Peyer's patch (tissue), 4 donors: ENCODE measurements at regions not wholly inside any gene's neighbourhood (a gene's known extent, or its start where the extent isn't known, plus 50 kb on each side); places are given as distances from the start of the nearest gene placed in this dataset.
"Not testable (repeated sequence)": the region's sequence is repeated elsewhere in the genome, so short reads cannot be mapped to it uniquely, and the experiment has no call there.

Experiments used
- DNase-seq, 3 donors: peaks; one replicate each; pipeline ENCODE4 v3.0.0-alpha.2; 2017 to 2019
- H3K27ac ChIP-seq, 4 donors: fragments of 200-600 bp; sonication (generic); one replicate each; pipeline ENCODE4 v1.5.1; 2016 to 2019
- H3K27me3 ChIP-seq, 2 donors: fragments of 200-600 bp; sonication (generic); one replicate each; pipeline ENCODE4 v1.5.1; 2019
- H3K36me3 ChIP-seq, 3 donors: fragments of 200-600 bp; sonication (generic); one replicate each; pipeline ENCODE4 v1.5.1; 2016 to 2019
- H3K4me1 ChIP-seq, 4 donors: fragments of 200-600 bp; sonication (generic); one replicate each; pipeline ENCODE4 v1.5.1; 2016 to 2019
- H3K4me3 ChIP-seq, 4 donors: fragments of 200-600 bp; sonication (generic); 1 replicate in 3 of 4; 2 replicates in 1 of 4; pipeline ENCODE4 v1.5.1; 2016 to 2019; ENCODE audit warnings: mild to moderate bottlenecking in 1 of 4
- H3K9me3 ChIP-seq, 4 donors: fragments of 200-600 bp; sonication (generic); one replicate each; pipeline ENCODE4 v1.5.1; 2016 to 2019; ENCODE audit warnings: mild to moderate bottlenecking in 1 of 4
- CTCF ChIP-seq, 6 experiments: fragments of 450-650 bp in 4 of 6; fragments of 200-600 bp in 2 of 6; sonication (generic) in 1 of 6; IDR thresholded peaks; one replicate each; pipeline ENCODE4 v1.5.1; 2017 to 2019; ENCODE audit warnings: antibody characterized with exemption in 6 of 6, mild to moderate bottlenecking in 3 of 6, moderate library complexity in 1 of 6
- POLR2A ChIP-seq, 2 donors: fragments of 450-650 bp; IDR thresholded peaks; one replicate each; pipeline ENCODE4 v1.5.1; 2017; ENCODE audit warnings: antibody characterized with exemption in 2 of 2, mild to moderate bottlenecking in 2 of 2, moderate library complexity in 2 of 2

- Histone ChIP-seq H3K4me1 (no peaks in the 10 kb centered on the region), H3K27ac (no peak overlapping the region), H3K36me3 (no peaks in the 10 kb centered on the region), H3K9me3 (no peaks in the 10 kb centered on the region), H3K4me3 (no peak overlapping the region), H3K27me3 (no peaks in the 10 kb centered on the region)
- TF ChIP-seq CTCF (IDR thresholded peaks at IDR 0.05) = no peak
- TF ChIP-seq POLR2A (IDR thresholded peaks at IDR 0.05) = no peak
- DNase-seq = no peak
Observed at GRCh38 chr12:73136386-73136785, 864.2 kb downstream of the TRHDE start.

GRCh38 chr12:73139642-73140041 is 867.5 kb downstream of the TRHDE start:
- not testable (repeated sequence) for H3K27me3 ChIP-seq, H3K4me3 ChIP-seq, H3K9me3 ChIP-seq, H3K27ac ChIP-seq, H3K4me1 ChIP-seq, H3K36me3 ChIP-seq, DNase-seq

GRCh38 chr12:73158341-73158740 is 886.2 kb downstream of the TRHDE start:
- no peaks in the 10 kb centered on the region for H3K27me3 ChIP-seq
- H3K9me3 ChIP-seq = no peaks in the 10 kb centered on the region
- TF ChIP-seq POLR2A (IDR thresholded peaks at IDR 0.05) (no peak), CTCF (IDR thresholded peaks at IDR 0.05) (no peak)
- no peaks in the 10 kb centered on the region for H3K4me1 ChIP-seq
- H3K36me3 ChIP-seq = no peaks in the 10 kb centered on the region
- no peak overlapping the region for H3K4me3 ChIP-seq
- H3K27ac ChIP-seq = no peak overlapping the region
- DNase-seq = no peak

GRCh38 chr12:73159954-73160353 is 887.8 kb downstream of the TRHDE start:
- H3K9me3 ChIP-seq = no peaks in the 10 kb centered on the region
- H3K4me3 ChIP-seq = no peak overlapping the region
- no peaks in the 10 kb centered on the region for H3K36me3 ChIP-seq
- no peak overlapping the region for H3K27ac ChIP-seq
- no peaks in the 10 kb centered on the region for H3K27me3 ChIP-seq
- H3K4me1 ChIP-seq = no peaks in the 10 kb centered on the region
- no peak for DNase-seq
- TF ChIP-seq CTCF (IDR thresholded peaks at IDR 0.05) = no peak
- TF ChIP-seq POLR2A (IDR thresholded peaks at IDR 0.05) = no peak

GRCh38 chr12:73161970-73162369 is 889.8 kb downstream of the TRHDE start:
- no peaks in the 10 kb centered on the region for H3K4me1 ChIP-seq

GRCh38 chr12:73180734-73181133 is 908.6 kb downstream of the TRHDE start:
- Histone ChIP-seq H3K27me3 (no peaks in the 10 kb centered on the region), H3K27ac (no peak overlapping the region), H3K4me1 (no peaks in the 10 kb centered on the region), H3K9me3 (no peaks in the 10 kb centered on the region), H3K36me3 (no peaks in the 10 kb centered on the region), H3K4me3 (no peak overlapping the region)
- no peak for TF ChIP-seq CTCF (IDR thresholded peaks at IDR 0.05)
- no peak for TF ChIP-seq POLR2A (IDR thresholded peaks at IDR 0.05)
- no peak for DNase-seq

More at GRCh38 chr12:73161970-73162369, 889.8 kb downstream of the TRHDE start:
- Histone ChIP-seq H3K27ac (no peak overlapping the region), H3K4me3 (no peak overlapping the region), H3K9me3 (no peaks in the 10 kb centered on the region), H3K36me3 (no peaks in the 10 kb centered on the region), H3K27me3 (no peaks in the 10 kb centered on the region)
- TF ChIP-seq POLR2A (IDR thresholded peaks at IDR 0.05) = no peak
- no peak for TF ChIP-seq CTCF (IDR thresholded peaks at IDR 0.05)
- no peak for DNase-seq
